Renal pelvis (tissue), 1 donor: ENCODE measurements at regions not wholly inside any gene's neighbourhood (a gene's known extent, or its start where the extent isn't known, plus 50 kb on each side); places are given as distances from the start of the nearest gene placed in this dataset.
"Not testable (repeated sequence)": the region's sequence is repeated elsewhere in the genome, so short reads cannot be mapped to it uniquely, and the experiment has no call there.

Source experiments
- DNase-seq: peaks from one replicate; pipeline ENCODE4 v3.0.0-alpha.2; 2013

- DNase-seq: no peak
Observed at GRCh38 chr9:124084087-124084486, 72.5 kb downstream of the LHX2 start.

GRCh38 chr9:124087226-124087625 lies 75.7 kb downstream of the LHX2 start:
- DNase-seq: no peak

GRCh38 chr9:124088476-124088837 lies 76.9 kb downstream of the LHX2 start:
- DNase-seq: peak; percentile 16

- not testable (repeated sequence) for DNase-seq
Observed at GRCh38 chr9:124089631-124090488, 78.3 kb downstream of the LHX2 start.

- no peak for DNase-seq
Observed at GRCh38 chr9:124098141-124098905, 86.8 kb downstream of the LHX2 start.

- no peak for DNase-seq
Observed at GRCh38 chr9:124099860-124100259, 88.3 kb downstream of the LHX2 start.

GRCh38 chr9:124101215-124101968 lies 89.8 kb downstream of the LHX2 start:
- DNase-seq: no peak

GRCh38 chr9:124101969-124102345 lies 90.4 kb downstream of the LHX2 start:
- no peak for DNase-seq

GRCh38 chr9:124102363-124102762 lies 90.8 kb downstream of the LHX2 start:
- no peak for DNase-seq

- DNase-seq: no peak
Observed at GRCh38 chr9:124105266-124105665, 93.7 kb downstream of the LHX2 start.

GRCh38 chr9:124108216-124108615 lies 96.6 kb downstream of the LHX2 start:
- DNase-seq: no peak

GRCh38 chr9:124110307-124110915 lies 98.8 kb downstream of the LHX2 start:
- DNase-seq: peak; percentile 75

GRCh38 chr9:124116683-124117363 lies 105.3 kb downstream of the LHX2 start:
- no peak for DNase-seq

GRCh38 chr9:124118894-124119293 lies 107.3 kb downstream of the LHX2 start:
- no peak for DNase-seq

GRCh38 chr9:124120272-124120671 lies 108.7 kb downstream of the LHX2 start:
- no peak for DNase-seq

- DNase-seq: no peak
Observed at GRCh38 chr9:124121725-124122124, 110.2 kb downstream of the LHX2 start.

GRCh38 chr9:124122321-124122720 lies 110.8 kb downstream of the LHX2 start:
- no peak for DNase-seq

GRCh38 chr9:124122813-124123462 lies 111.4 kb downstream of the LHX2 start:
- no peak for DNase-seq

GRCh38 chr9:124123621-124124020 lies 112.1 kb downstream of the LHX2 start:
- not testable (repeated sequence) for DNase-seq

GRCh38 chr9:124124729-124125650 lies 113.4 kb downstream of the LHX2 start:
- no peak for DNase-seq
